Colonic mucosa (tissue), 4 donors: ENCODE measurements at regions not wholly inside any gene's neighbourhood (a gene's known extent, or its start where the extent isn't known, plus 50 kb on each side); places are given as distances from the start of the nearest gene placed in this dataset.
"Not testable (repeated sequence)": the region's sequence is repeated elsewhere in the genome, so short reads cannot be mapped to it uniquely, and the experiment has no call there.

Source experiments
- DNase-seq: peaks from one replicate; pipeline ENCODE4 v3.0.0-alpha.2; 2020
- H3K27ac ChIP-seq: fragments of 200-600 bp; one replicate; pipeline ENCODE4 v1.8.0; 2021
- H3K27me3 ChIP-seq: fragments of 200-600 bp; one replicate; pipeline ENCODE4 v1.8.0; 2021
- H3K36me3 ChIP-seq: fragments of 200-600 bp; one replicate; pipeline ENCODE4 v1.8.0; 2021
- H3K4me1 ChIP-seq: fragments of 200-600 bp; one replicate; pipeline ENCODE4 v1.8.0; 2021; ENCODE audit warnings: mild to moderate bottlenecking
- H3K4me3 ChIP-seq: fragments of 200-600 bp; one replicate; pipeline ENCODE4 v1.8.0; 2021
- H3K9ac ChIP-seq, 2 donors: one replicate each; pipeline ENCODE4 v1.7.0; 2013; ENCODE audit warnings: control low read depth in 2 of 2, low read depth in 2 of 2, low read length in 2 of 2
- H3K9me3 ChIP-seq: fragments of 200-600 bp; one replicate; pipeline ENCODE4 v1.8.0; 2021
- intact Hi-C: fragments of 100-400 bp; cut with DNase I; formaldehyde crosslinking; loops from one replicate; pipeline ENCODE4 v1.14.1; 2022
- donor health status: healthy.
- donor health status: DM: no; HTN: no; CAD: no.
- donor health status: DM: no; HTN: no; CAD: no.

GRCh38 chr3:195985348-195985920, 77.1 kb upstream of the TNK2 start:
- H3K27ac ChIP-seq, H3K9ac ChIP-seq, H3K4me3 ChIP-seq, H3K27me3 ChIP-seq, H3K9me3 ChIP-seq, H3K4me1 ChIP-seq, DNase-seq, intact Hi-C loops, H3K36me3 ChIP-seq: not testable (repeated sequence)

- H3K36me3 ChIP-seq, H3K9me3 ChIP-seq, H3K4me1 ChIP-seq, H3K27me3 ChIP-seq, DNase-seq, H3K27ac ChIP-seq, H3K9ac ChIP-seq, H3K4me3 ChIP-seq, intact Hi-C loops: not testable (repeated sequence)
These were observed 76.2 kb upstream of the TNK2 start for GRCh38 chr3:195984392-195985030.

- H3K27me3 ChIP-seq, intact Hi-C loops, DNase-seq, H3K27ac ChIP-seq, H3K9ac ChIP-seq, H3K9me3 ChIP-seq, H3K4me3 ChIP-seq, H3K4me1 ChIP-seq, H3K36me3 ChIP-seq: not testable (repeated sequence)
These were observed 75.5 kb upstream of the TNK2 start for GRCh38 chr3:195983880-195984279.

GRCh38 chr3:195982754-195983153, 74.4 kb upstream of the TNK2 start:
- DNase-seq, H3K27me3 ChIP-seq, H3K4me1 ChIP-seq, H3K27ac ChIP-seq, H3K9ac ChIP-seq, intact Hi-C loops, H3K36me3 ChIP-seq, H3K9me3 ChIP-seq, H3K4me3 ChIP-seq: not testable (repeated sequence)

- H3K27ac ChIP-seq, H3K4me3 ChIP-seq, H3K9ac ChIP-seq, intact Hi-C loops, H3K27me3 ChIP-seq, H3K36me3 ChIP-seq, DNase-seq, H3K4me1 ChIP-seq, H3K9me3 ChIP-seq: not testable (repeated sequence)
These were observed 73.4 kb upstream of the TNK2 start for GRCh38 chr3:195981778-195982177.

- H3K27ac ChIP-seq, H3K4me3 ChIP-seq, DNase-seq, H3K9me3 ChIP-seq, H3K9ac ChIP-seq, H3K36me3 ChIP-seq, H3K27me3 ChIP-seq, intact Hi-C loops, H3K4me1 ChIP-seq: not testable (repeated sequence)
These were observed 71.5 kb upstream of the TNK2 start for GRCh38 chr3:195979877-195980276.

GRCh38 chr3:195978585-195978984, 70.2 kb upstream of the TNK2 start:
- H3K4me3 ChIP-seq, H3K4me1 ChIP-seq, H3K27ac ChIP-seq, H3K9ac ChIP-seq, DNase-seq, intact Hi-C loops, H3K9me3 ChIP-seq, H3K27me3 ChIP-seq: not testable (repeated sequence)
- H3K36me3 ChIP-seq = peaks cover 11% of the 10 kb centered on the region

GRCh38 chr3:195976876-195977275, 68.5 kb upstream of the TNK2 start:
- H3K27me3 ChIP-seq, H3K9ac ChIP-seq, H3K9me3 ChIP-seq, intact Hi-C loops, DNase-seq, H3K27ac ChIP-seq, H3K4me1 ChIP-seq, H3K4me3 ChIP-seq: not testable (repeated sequence)
- H3K36me3 ChIP-seq = peaks cover 11% of the 10 kb centered on the region

- H3K27me3 ChIP-seq, H3K27ac ChIP-seq, H3K9me3 ChIP-seq, H3K4me3 ChIP-seq, DNase-seq, intact Hi-C loops, H3K9ac ChIP-seq, H3K4me1 ChIP-seq: not testable (repeated sequence)
- peaks cover 13% of the 10 kb centered on the region for H3K36me3 ChIP-seq
These were observed 65.9 kb upstream of the TNK2 start for GRCh38 chr3:195974281-195974680.

- H3K27ac ChIP-seq, intact Hi-C loops, DNase-seq, H3K9ac ChIP-seq, H3K27me3 ChIP-seq, H3K4me3 ChIP-seq, H3K4me1 ChIP-seq, H3K9me3 ChIP-seq: not testable (repeated sequence)
- H3K36me3 ChIP-seq = peaks cover 13% of the 10 kb centered on the region
These were observed 62.5 kb upstream of the TNK2 start for GRCh38 chr3:195970873-195971272.

GRCh38 chr3:195969838-195970776, 61.8 kb upstream of the TNK2 start:
- H3K27me3 ChIP-seq, H3K9ac ChIP-seq, DNase-seq, H3K9me3 ChIP-seq, intact Hi-C loops, H3K4me1 ChIP-seq, H3K27ac ChIP-seq, H3K4me3 ChIP-seq: not testable (repeated sequence)
- H3K36me3 ChIP-seq = peaks cover 13% of the 10 kb centered on the region

GRCh38 chr3:195969341-195969740, 61.0 kb upstream of the TNK2 start:
- intact Hi-C loops, H3K27ac ChIP-seq, H3K9me3 ChIP-seq, H3K4me3 ChIP-seq, H3K27me3 ChIP-seq, H3K4me1 ChIP-seq, H3K9ac ChIP-seq, DNase-seq: not testable (repeated sequence)
- H3K36me3 ChIP-seq = peaks cover 11% of the 10 kb centered on the region

GRCh38 chr3:195968104-195968503, 59.8 kb upstream of the TNK2 start:
- H3K27ac ChIP-seq, H3K4me3 ChIP-seq, H3K27me3 ChIP-seq, H3K9ac ChIP-seq, H3K9me3 ChIP-seq, H3K4me1 ChIP-seq, DNase-seq, H3K36me3 ChIP-seq, intact Hi-C loops: not testable (repeated sequence)
